Esophagus squamous epithelium (tissue), 5 donors: ENCODE measurements at regions not wholly inside any gene's neighbourhood (a gene's known extent, or its start where the extent isn't known, plus 50 kb on each side); places are given as distances from the start of the nearest gene placed in this dataset.

Experiments
- DNase-seq: peaks from one replicate; lab custom pipeline; 2025; lab: John Stamatoyannopoulos, UW
- H3K27ac ChIP-seq, 4 donors: fragments of 200-600 bp; sonication (generic); one replicate each; pipeline ENCODE4 v1.5.1; 2016 to 2019; ENCODE audit warnings: mild to moderate bottlenecking in 1 of 4
- H3K27me3 ChIP-seq, 4 donors: fragments of 200-600 bp; sonication (generic); 1 replicate in 3 of 4; 2 replicates in 1 of 4; pipeline versions ENCODE4 v1.5.1 to v1.6.0; 2017 to 2021; ENCODE audit warnings: antibody characterized with exemption in 1 of 4
- H3K36me3 ChIP-seq, 3 donors: fragments of 200-600 bp; sonication (generic); one replicate each; pipeline ENCODE4 v1.5.1; 2016 to 2019
- H3K4me1 ChIP-seq, 3 donors: fragments of 200-600 bp; sonication (generic); one replicate each; pipeline ENCODE4 v1.5.1; 2017 to 2019
- H3K4me3 ChIP-seq, 4 donors: fragments of 200-600 bp; sonication (generic); 1 replicate in 3 of 4; 2 replicates in 1 of 4; pipeline ENCODE4 v1.5.1; 2016 to 2019; ENCODE audit warnings: mild to moderate bottlenecking in 2 of 4, moderate library complexity in 1 of 4
- H3K9me3 ChIP-seq, 3 donors: fragments of 200-600 bp; sonication (generic); one replicate each; pipeline ENCODE4 v1.5.1; 2016 to 2019
- CTCF ChIP-seq, 6 experiments: fragments of 450-650 bp in 4 of 6; fragments of 200-600 bp in 2 of 6; sonication (generic) in 2 of 6; IDR thresholded peaks; one replicate each; pipeline ENCODE4 v1.5.1; 2016 to 2019; ENCODE audit warnings: antibody characterized with exemption in 6 of 6, mild to moderate bottlenecking in 4 of 6, moderate library complexity in 4 of 6
- POLR2A ChIP-seq, 4 donors: fragments of 450-650 bp; IDR thresholded peaks; one replicate each; pipeline ENCODE4 v1.6.1; 2017; ENCODE audit warnings: antibody characterized with exemption in 4 of 4, mild to moderate bottlenecking in 4 of 4, moderate library complexity in 3 of 4
- WGBS, 2 donors: methylation state at CpG; one replicate each; pipeline ENCODE4 v1.1.5; 2018; 5-methylcytosine and 5-hydroxymethylcytosine counted together
- intact Hi-C: fragments of 100-400 bp; cut with DNase I; formaldehyde crosslinking; loops from one replicate; pipeline ENCODE4 v1.15.0; 2022
- donor health status: DM: yes; HTN: yes; CAD: no.

- intact Hi-C loops, result no loop called here
- no peaks in the 10 kb centered on the region for H3K27me3 ChIP-seq
- H3K36me3 ChIP-seq, result no peaks in the 10 kb centered on the region
- 22 to 50% methylated on average over 1 of the region's 1 CpG for WGBS, 2 donors
- TF ChIP-seq CTCF (IDR thresholded peaks at IDR 0.05), result no peak
- TF ChIP-seq POLR2A (IDR thresholded peaks at IDR 0.05), result no peak
- no peaks in the 10 kb centered on the region for H3K9me3 ChIP-seq
- H3K4me3 ChIP-seq, result no peak overlapping the region
- peaks cover 0 to 26% (median 8%) of the 10 kb centered on the region in 3 donors for H3K4me1 ChIP-seq
- DNase-seq, result no peak
- H3K27ac ChIP-seq, result no peak overlapping the region
Observed at GRCh38 chr3:150213577-150213976, 194.5 kb upstream of the TSC22D2 start.

GRCh38 chr3:150210461-150211110 lies 197.5 kb upstream of the TSC22D2 start:
- no peak for DNase-seq

GRCh38 chr3:150203273-150203672 lies 204.8 kb upstream of the TSC22D2 start:
- no peak overlapping the region for H3K4me3 ChIP-seq
- H3K9me3 ChIP-seq, result no peaks in the 10 kb centered on the region
- DNase-seq, result no peak
- H3K4me1 ChIP-seq, result no peaks in the 10 kb centered on the region
- H3K27ac ChIP-seq, result no peak overlapping the region
- WGBS, 2 donors, result 81 to 86% methylated on average over 5 of the region's 5 CpGs
- H3K36me3 ChIP-seq, result no peaks in the 10 kb centered on the region
- TF ChIP-seq POLR2A (IDR thresholded peaks at IDR 0.05) (no peak), CTCF (IDR thresholded peaks at IDR 0.05) (no peak)
- H3K27me3 ChIP-seq, result peaks cover 0 to 11% (median 0%) of the 10 kb centered on the region in 4 donors
- intact Hi-C loops, result no loop called here

More at GRCh38 chr3:150210461-150211110, 197.5 kb upstream of the TSC22D2 start:
- no peaks in the 10 kb centered on the region for H3K9me3 ChIP-seq
- H3K27me3 ChIP-seq, result peaks cover 0 to 11% (median 0%) of the 10 kb centered on the region in 4 donors
- intact Hi-C loops, result no loop called here
- no peak overlapping the region for H3K27ac ChIP-seq
- H3K4me1 ChIP-seq, result peaks cover 0 to 12% (median 0%) of the 10 kb centered on the region in 3 donors
- no peaks in the 10 kb centered on the region for H3K36me3 ChIP-seq
- WGBS, 2 donors, result 61 to 100% methylated on average over 2 to 4 of the region's 4 CpGs
- TF ChIP-seq POLR2A (IDR thresholded peaks at IDR 0.05) (no peak), CTCF (IDR thresholded peaks at IDR 0.05) (no peak)
- H3K4me3 ChIP-seq, result no peak overlapping the region

GRCh38 chr3:150202711-150203110 lies 205.4 kb upstream of the TSC22D2 start:
- TF ChIP-seq POLR2A (IDR thresholded peaks at IDR 0.05) (no peak), CTCF (IDR thresholded peaks at IDR 0.05) (no peak)
- Histone ChIP-seq H3K36me3 (no peaks in the 10 kb centered on the region), H3K9me3 (no peaks in the 10 kb centered on the region), H3K4me3 (no peak overlapping the region), H3K27ac (no peak overlapping the region), H3K4me1 (no peaks in the 10 kb centered on the region), H3K27me3 (peaks cover 0 to 14% (median 0%) of the 10 kb centered on the region in 4 donors)
- WGBS, 2 donors, result 67 to 81% methylated on average over 1 of the region's 1 CpG
- intact Hi-C loops, result no loop called here
- no peak for DNase-seq

- Histone ChIP-seq H3K4me1 (no peaks in the 10 kb centered on the region), H3K27ac (no peak overlapping the region), H3K4me3 (no peak overlapping the region), H3K36me3 (no peaks in the 10 kb centered on the region), H3K27me3 (peaks cover 0 to 3% (median 0%) of the 10 kb centered on the region in 4 donors), H3K9me3 (no peaks in the 10 kb centered on the region)
- intact Hi-C loops, result no loop called here
- DNase-seq, result no peak
- TF ChIP-seq CTCF (IDR thresholded peaks at IDR 0.05) (no peak), POLR2A (IDR thresholded peaks at IDR 0.05) (no peak)
Observed at GRCh38 chr3:150194957-150195356, 213.1 kb upstream of the TSC22D2 start.
